Vagina (tissue), 2 donors: ENCODE measurements at regions not wholly inside any gene's neighbourhood (a gene's known extent, or its start where the extent isn't known, plus 50 kb on each side); places are given as distances from the start of the nearest gene placed in this dataset.

Experiments used
- DNase-seq, 2 donors: peaks; one replicate each; pipeline ENCODE4 v3.0.0-alpha.2; 2017; ENCODE audit errors: extremely low spot score in 2 of 2
- H3K27ac ChIP-seq: fragments of 200-600 bp; sonication (generic); one replicate; pipeline ENCODE4 v1.5.1; 2019
- H3K27me3 ChIP-seq: fragments of 200-600 bp; sonication (generic); one replicate; pipeline ENCODE4 v1.5.1; 2019
- H3K36me3 ChIP-seq, 2 donors: fragments of 200-600 bp; sonication (generic); one replicate each; pipeline ENCODE4 v1.5.1; 2017 to 2019
- H3K4me1 ChIP-seq: fragments of 200-600 bp; sonication (generic); one replicate; pipeline ENCODE4 v1.5.1; 2019
- H3K4me3 ChIP-seq, 2 donors: fragments of 200-600 bp; sonication (generic); 1 replicate in 1 of 2; 2 replicates in 1 of 2; pipeline ENCODE4 v1.5.1; 2016 to 2019
- H3K9me3 ChIP-seq: fragments of 200-600 bp; sonication (generic); one replicate; pipeline ENCODE4 v1.5.1; 2019
- POLR2A ChIP-seq, 2 donors: fragments of 450-650 bp; IDR thresholded peaks; one replicate each; pipeline ENCODE4 v1.6.1; 2017; ENCODE audit warnings: antibody characterized with exemption in 2 of 2, mild to moderate bottlenecking in 2 of 2, moderate library complexity in 2 of 2
- POLR2AphosphoS5 ChIP-seq, 2 donors: sonication (generic); formaldehyde crosslinking; IDR thresholded peaks; one replicate each; pipeline ENCODE4 v1.9.0; 2017; ENCODE audit warnings: antibody characterized with exemption in 2 of 2, mild to moderate bottlenecking in 2 of 2, low read depth in 1 of 2; ENCODE audit not compliant: insufficient read depth in 1 of 2
- intact Hi-C: fragments of 100-400 bp; cut with DNase I; formaldehyde crosslinking; loops from one replicate; pipeline ENCODE4 v1.15.1; 2023
- TF ChIP-seq, protein P1 (sequence below), 3 experiments: fragments of 450-650 bp in 2 of 3; fragments of 200-600 bp in 1 of 3; sonication (generic) in 1 of 3; IDR thresholded peaks; one replicate each; pipeline ENCODE4 v1.5.1; 2017 to 2019; ENCODE audit warnings: antibody characterized with exemption in 3 of 3, mild to moderate bottlenecking in 2 of 3, moderate library complexity in 2 of 3

GRCh38 chr7:156174428-156174827, 362.2 kb upstream of the SHH start:
- TF ChIP-seq POLR2A (IDR thresholded peaks at IDR 0.05) (no peak), POLR2AphosphoS5 (IDR thresholded peaks at IDR 0.05; ENCODE audit: insufficient read depth in 1 of 2, low read depth in 1 of 2) (no peak)
- TF ChIP-seq, protein P1, sequence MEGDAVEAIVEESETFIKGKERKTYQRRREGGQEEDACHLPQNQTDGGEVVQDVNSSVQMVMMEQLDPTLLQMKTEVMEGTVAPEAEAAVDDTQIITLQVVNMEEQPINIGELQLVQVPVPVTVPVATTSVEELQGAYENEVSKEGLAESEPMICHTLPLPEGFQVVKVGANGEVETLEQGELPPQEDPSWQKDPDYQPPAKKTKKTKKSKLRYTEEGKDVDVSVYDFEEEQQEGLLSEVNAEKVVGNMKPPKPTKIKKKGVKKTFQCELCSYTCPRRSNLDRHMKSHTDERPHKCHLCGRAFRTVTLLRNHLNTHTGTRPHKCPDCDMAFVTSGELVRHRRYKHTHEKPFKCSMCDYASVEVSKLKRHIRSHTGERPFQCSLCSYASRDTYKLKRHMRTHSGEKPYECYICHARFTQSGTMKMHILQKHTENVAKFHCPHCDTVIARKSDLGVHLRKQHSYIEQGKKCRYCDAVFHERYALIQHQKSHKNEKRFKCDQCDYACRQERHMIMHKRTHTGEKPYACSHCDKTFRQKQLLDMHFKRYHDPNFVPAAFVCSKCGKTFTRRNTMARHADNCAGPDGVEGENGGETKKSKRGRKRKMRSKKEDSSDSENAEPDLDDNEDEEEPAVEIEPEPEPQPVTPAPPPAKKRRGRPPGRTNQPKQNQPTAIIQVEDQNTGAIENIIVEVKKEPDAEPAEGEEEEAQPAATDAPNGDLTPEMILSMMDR (IDR thresholded peaks at IDR 0.05): no peak
- no peak overlapping the region for H3K4me3 ChIP-seq
- H3K27me3 ChIP-seq: no peaks in the 10 kb centered on the region
- no peaks in the 10 kb centered on the region for H3K4me1 ChIP-seq
- no peak overlapping the region for H3K27ac ChIP-seq
- H3K9me3 ChIP-seq: no peaks in the 10 kb centered on the region
- H3K36me3 ChIP-seq: no peaks in the 10 kb centered on the region
- DNase-seq: no peak
- intact Hi-C loops: no loop called here

GRCh38 chr7:156173748-156174353, 361.6 kb upstream of the SHH start:
- H3K36me3 ChIP-seq: no peaks in the 10 kb centered on the region
- H3K4me3 ChIP-seq: no peak overlapping the region
- H3K27me3 ChIP-seq: no peaks in the 10 kb centered on the region
- intact Hi-C loops: no loop called here
- H3K9me3 ChIP-seq: no peaks in the 10 kb centered on the region
- DNase-seq: no peak
- TF ChIP-seq POLR2A (IDR thresholded peaks at IDR 0.05): no peak
- TF ChIP-seq, protein P1 (IDR thresholded peaks at IDR 0.05): no peak
- TF ChIP-seq POLR2AphosphoS5 (IDR thresholded peaks at IDR 0.05; ENCODE audit: insufficient read depth in 1 of 2, low read depth in 1 of 2): no peak
- H3K4me1 ChIP-seq: no peaks in the 10 kb centered on the region
- no peak overlapping the region for H3K27ac ChIP-seq

GRCh38 chr7:156173346-156173745, 361.1 kb upstream of the SHH start:
- DNase-seq: no peak
- TF ChIP-seq POLR2AphosphoS5 (IDR thresholded peaks at IDR 0.05; ENCODE audit: insufficient read depth in 1 of 2, low read depth in 1 of 2) (no peak), POLR2A (IDR thresholded peaks at IDR 0.05) (no peak)
- TF ChIP-seq, protein P1 (IDR thresholded peaks at IDR 0.05): no peak
- intact Hi-C loops: no loop called here
- H3K27me3 ChIP-seq: no peaks in the 10 kb centered on the region
- H3K27ac ChIP-seq: no peak overlapping the region
- H3K9me3 ChIP-seq: no peaks in the 10 kb centered on the region
- H3K4me3 ChIP-seq: no peak overlapping the region
- no peaks in the 10 kb centered on the region for H3K36me3 ChIP-seq
- no peaks in the 10 kb centered on the region for H3K4me1 ChIP-seq

GRCh38 chr7:156172638-156173037, 360.4 kb upstream of the SHH start:
- TF ChIP-seq POLR2A (IDR thresholded peaks at IDR 0.05) (no peak), POLR2AphosphoS5 (IDR thresholded peaks at IDR 0.05; ENCODE audit: insufficient read depth in 1 of 2, low read depth in 1 of 2) (no peak)
- TF ChIP-seq, protein P1 (IDR thresholded peaks at IDR 0.05): no peak
- intact Hi-C loops: no loop called here
- H3K4me1 ChIP-seq: no peaks in the 10 kb centered on the region
- no peaks in the 10 kb centered on the region for H3K36me3 ChIP-seq
- no peak overlapping the region for H3K4me3 ChIP-seq
- no peaks in the 10 kb centered on the region for H3K9me3 ChIP-seq
- H3K27me3 ChIP-seq: no peaks in the 10 kb centered on the region
- DNase-seq: no peak
- no peak overlapping the region for H3K27ac ChIP-seq

- H3K36me3 ChIP-seq: no peaks in the 10 kb centered on the region
- intact Hi-C loops: no loop called here
- TF ChIP-seq, protein P1 (IDR thresholded peaks at IDR 0.05): no peak
- TF ChIP-seq POLR2AphosphoS5 (IDR thresholded peaks at IDR 0.05; ENCODE audit: insufficient read depth in 1 of 2, low read depth in 1 of 2) (no peak), POLR2A (IDR thresholded peaks at IDR 0.05) (no peak)
- no peak for DNase-seq
- no peaks in the 10 kb centered on the region for H3K4me1 ChIP-seq
- no peaks in the 10 kb centered on the region for H3K9me3 ChIP-seq
- H3K4me3 ChIP-seq: no peak overlapping the region
- H3K27me3 ChIP-seq: no peaks in the 10 kb centered on the region
- no peak overlapping the region for H3K27ac ChIP-seq
Measured at GRCh38 chr7:156169474-156170370, 357.5 kb upstream of the SHH start.
